ENCODE measurements at regions not wholly inside any gene's neighbourhood (a gene's known extent, or its start where the extent isn't known, plus 50 kb on each side); places are given as distances from the start of the nearest gene placed in this dataset.

- intact Hi-C loops (cut with DNase I; ENCODE audit: low total_unique reads): no loop called here
- no peaks in the 10 kb centered on the region for H3K9me3 ChIP-seq
- no peak for TF ChIP-seq POLR2A (IDR thresholded peaks at IDR 0.05)
- no peak for TF ChIP-seq CTCF (IDR thresholded peaks at IDR 0.05)
- TF ChIP-seq POLR2AphosphoS5 (IDR thresholded peaks at IDR 0.05): no peak
Measured at GRCh38 chr13:89845874-89846273, 1501.6 kb upstream of the MIR17HG start.

GRCh38 chr13:89846926-89847585 lies 1500.4 kb upstream of the MIR17HG start:
- no peaks in the 10 kb centered on the region for H3K36me3 ChIP-seq
- no peak overlapping the region for H3K27ac ChIP-seq
- no peak for DNase-seq (ENCODE audit: low spot score in 2 of 2)
- H3K4me3 ChIP-seq: no peak overlapping the region
- no peak for TF ChIP-seq POLR2AphosphoS5 (IDR thresholded peaks at IDR 0.05)
- TF ChIP-seq CTCF (IDR thresholded peaks at IDR 0.05): no peak
- TF ChIP-seq POLR2A (IDR thresholded peaks at IDR 0.05): no peak
- H3K4me1 ChIP-seq: no peaks in the 10 kb centered on the region
- intact Hi-C loops (cut with DNase I; ENCODE audit: low total_unique reads): no loop called here
- H3K27me3 ChIP-seq: no peaks in the 10 kb centered on the region
- no peaks in the 10 kb centered on the region for H3K9me3 ChIP-seq

More at GRCh38 chr13:89845874-89846273, 1501.6 kb upstream of the MIR17HG start:
- H3K27me3 ChIP-seq: no peaks in the 10 kb centered on the region
- H3K4me3 ChIP-seq: no peak overlapping the region
- no peak overlapping the region for H3K27ac ChIP-seq
- H3K36me3 ChIP-seq: no peaks in the 10 kb centered on the region
- H3K4me1 ChIP-seq: no peaks in the 10 kb centered on the region
- no peak for DNase-seq (ENCODE audit: low spot score in 2 of 2)

- intact Hi-C loops (cut with DNase I; ENCODE audit: low total_unique reads): no loop called here
- Histone ChIP-seq H3K4me3 (no peak overlapping the region), H3K4me1 (no peaks in the 10 kb centered on the region)
Measured at GRCh38 chr13:89852570-89852969, 1494.9 kb upstream of the MIR17HG start.

GRCh38 chr13:89856512-89856911 lies 1491.0 kb upstream of the MIR17HG start:
- intact Hi-C loops (cut with DNase I; ENCODE audit: low total_unique reads): no loop called here
- TF ChIP-seq POLR2A (IDR thresholded peaks at IDR 0.05) (no peak), POLR2AphosphoS5 (IDR thresholded peaks at IDR 0.05) (no peak), CTCF (IDR thresholded peaks at IDR 0.05) (no peak)

More at GRCh38 chr13:89852570-89852969, 1494.9 kb upstream of the MIR17HG start:
- Histone ChIP-seq H3K36me3 (no peaks in the 10 kb centered on the region), H3K27ac (no peak overlapping the region), H3K9me3 (no peaks in the 10 kb centered on the region), H3K27me3 (no peaks in the 10 kb centered on the region)
- DNase-seq (ENCODE audit: low spot score in 2 of 2): no peak
- TF ChIP-seq POLR2AphosphoS5 (IDR thresholded peaks at IDR 0.05): no peak
- no peak for TF ChIP-seq CTCF (IDR thresholded peaks at IDR 0.05)
- no peak for TF ChIP-seq POLR2A (IDR thresholded peaks at IDR 0.05)

GRCh38 chr13:89857502-89857901 lies 1490.0 kb upstream of the MIR17HG start:
- DNase-seq (ENCODE audit: low spot score in 2 of 2): no peak
- H3K36me3 ChIP-seq: no peaks in the 10 kb centered on the region
- TF ChIP-seq CTCF (IDR thresholded peaks at IDR 0.05): no peak
- TF ChIP-seq POLR2AphosphoS5 (IDR thresholded peaks at IDR 0.05): no peak
- TF ChIP-seq POLR2A (IDR thresholded peaks at IDR 0.05): no peak
- H3K27me3 ChIP-seq: no peaks in the 10 kb centered on the region
- intact Hi-C loops (cut with DNase I; ENCODE audit: low total_unique reads): no loop called here
- H3K4me1 ChIP-seq: no peaks in the 10 kb centered on the region
- H3K4me3 ChIP-seq: no peak overlapping the region
- no peak overlapping the region for H3K27ac ChIP-seq
- no peaks in the 10 kb centered on the region for H3K9me3 ChIP-seq

More at GRCh38 chr13:89856512-89856911, 1491.0 kb upstream of the MIR17HG start:
- no peak overlapping the region for H3K4me3 ChIP-seq
- no peaks in the 10 kb centered on the region for H3K36me3 ChIP-seq
- no peaks in the 10 kb centered on the region for H3K27me3 ChIP-seq
- H3K9me3 ChIP-seq: no peaks in the 10 kb centered on the region
- no peak for DNase-seq (ENCODE audit: low spot score in 2 of 2)
- no peak overlapping the region for H3K27ac ChIP-seq
- no peaks in the 10 kb centered on the region for H3K4me1 ChIP-seq
